Esophagus muscularis mucosa (tissue), 4 donors: ENCODE measurements at regions not wholly inside any gene's neighbourhood (a gene's known extent, or its start where the extent isn't known, plus 50 kb on each side); places are given as distances from the start of the nearest gene placed in this dataset.

ENCODE experiments used
- DNase-seq: peaks from one replicate; pipeline ENCODE4 v3.0.0-alpha.2; 2017; ENCODE audit errors: extremely low spot score
- H3K27ac ChIP-seq, 4 donors: fragments of 200-600 bp; sonication (generic); replicated peaks in 1 of 4; 1 replicate in 3 of 4; 2 replicates in 1 of 4; pipeline ENCODE4 v1.5.1; 2016 to 2019; ENCODE audit warnings: mild to moderate bottlenecking in 1 of 4
- H3K27me3 ChIP-seq, 4 donors: fragments of 200-600 bp; sonication (generic); one replicate each; pipeline versions ENCODE4 v1.5.1 to v1.6.0; 2016 to 2019
- H3K36me3 ChIP-seq, 4 donors: fragments of 200-600 bp; sonication (generic); one replicate each; pipeline ENCODE4 v1.5.1; 2016 to 2019
- H3K4me1 ChIP-seq, 4 donors: fragments of 200-600 bp; sonication (generic); one replicate each; pipeline ENCODE4 v1.5.1; 2016 to 2019
- H3K4me3 ChIP-seq, 4 donors: fragments of 200-600 bp; sonication (generic); 1 replicate in 2 of 4; 2 replicates in 2 of 4; pipeline ENCODE4 v1.5.1; 2016 to 2019; ENCODE audit warnings: mild to moderate bottlenecking in 4 of 4, moderate library complexity in 1 of 4
- H3K9me3 ChIP-seq, 4 donors: fragments of 200-600 bp; sonication (generic); 1 replicate in 3 of 4; 2 replicates in 1 of 4; pipeline ENCODE4 v1.5.1; 2016 to 2019
- EP300 ChIP-seq: sonication (generic); formaldehyde crosslinking; IDR thresholded peaks from one replicate; pipeline ENCODE4 v1.6.1; 2017; ENCODE audit warnings: antibody characterized with exemption
- POLR2A ChIP-seq: fragments of 450-650 bp; IDR thresholded peaks from one replicate; pipeline ENCODE4 v1.6.1; 2017; ENCODE audit warnings: antibody characterized with exemption, moderate library complexity, mild to moderate bottlenecking, low read depth
- POLR2AphosphoS5 ChIP-seq, 2 donors: sonication (generic); formaldehyde crosslinking; IDR thresholded peaks; one replicate each; pipeline ENCODE4 v1.6.1; 2017; ENCODE audit warnings: antibody characterized with exemption in 2 of 2
- WGBS: methylation state at CpG from one replicate; pipeline ENCODE4 v1.1.5; 2018; 5-methylcytosine and 5-hydroxymethylcytosine counted together
- intact Hi-C: fragments of 100-400 bp; cut with DNase I; formaldehyde crosslinking; loops from one replicate; pipeline ENCODE4 v1.15.1; 2023
- TF ChIP-seq, protein P1 (sequence below), 3 experiments: fragments of 200-600 bp in 2 of 3; fragments of 450-650 bp in 1 of 3; sonication (generic) in 2 of 3; IDR thresholded peaks; one replicate each; pipeline ENCODE4 v1.5.1; 2017 to 2019; ENCODE audit warnings: antibody characterized with exemption in 3 of 3, mild to moderate bottlenecking in 2 of 3, moderate library complexity in 1 of 3

DNA sequence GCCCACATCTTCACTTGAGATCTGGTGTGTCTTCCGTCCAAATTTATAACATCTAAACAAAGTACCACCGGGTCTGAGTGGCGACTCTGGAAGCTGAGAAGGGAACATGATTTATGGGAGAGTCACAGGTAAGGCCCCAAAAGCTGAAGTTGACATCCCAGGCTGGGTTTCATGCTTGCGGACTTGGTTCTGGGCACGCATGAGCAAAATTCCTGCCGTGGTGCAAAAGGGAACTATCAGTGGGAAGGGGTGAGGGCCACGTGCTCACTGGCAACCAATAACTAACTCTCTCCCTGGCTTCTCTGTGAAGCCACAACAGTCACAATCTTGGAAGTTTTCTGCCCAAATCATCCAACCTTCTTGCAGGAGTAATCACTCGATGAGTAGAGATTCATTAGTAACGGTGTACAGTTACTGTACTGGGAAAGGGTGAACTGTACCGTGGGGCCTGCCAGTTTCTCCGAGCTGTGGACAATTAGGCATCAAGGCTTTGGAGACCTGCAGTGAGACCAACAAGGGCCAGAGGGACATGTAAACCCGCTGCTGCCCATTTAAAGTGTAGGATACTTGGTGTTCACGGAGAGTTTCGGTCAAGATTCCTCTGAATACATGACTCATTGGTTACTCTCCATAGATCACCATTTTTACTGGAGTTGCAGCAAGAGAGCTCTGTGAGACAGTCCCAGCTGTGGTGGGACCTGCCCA, 69.4 kb upstream of the ASB18 start:
- Histone ChIP-seq H3K27me3 (no peaks in the 10 kb centered on the region), H3K4me3 (no peak overlapping the region), H3K27ac (peak overlapping the region; percentile 65 to 75 (median 68)), H3K9me3 (no peaks in the 10 kb centered on the region), H3K4me1 (peaks cover 0 to 32% (median 22%) of the 10 kb centered on the region in 4 donors), H3K36me3 (no peaks in the 10 kb centered on the region)
- peak; percentile 83 for DNase-seq
- intact Hi-C loops = no loop called here
- WGBS = 94% methylated on average over 14 of the region's 14 CpGs
- TF ChIP-seq, protein P1, sequence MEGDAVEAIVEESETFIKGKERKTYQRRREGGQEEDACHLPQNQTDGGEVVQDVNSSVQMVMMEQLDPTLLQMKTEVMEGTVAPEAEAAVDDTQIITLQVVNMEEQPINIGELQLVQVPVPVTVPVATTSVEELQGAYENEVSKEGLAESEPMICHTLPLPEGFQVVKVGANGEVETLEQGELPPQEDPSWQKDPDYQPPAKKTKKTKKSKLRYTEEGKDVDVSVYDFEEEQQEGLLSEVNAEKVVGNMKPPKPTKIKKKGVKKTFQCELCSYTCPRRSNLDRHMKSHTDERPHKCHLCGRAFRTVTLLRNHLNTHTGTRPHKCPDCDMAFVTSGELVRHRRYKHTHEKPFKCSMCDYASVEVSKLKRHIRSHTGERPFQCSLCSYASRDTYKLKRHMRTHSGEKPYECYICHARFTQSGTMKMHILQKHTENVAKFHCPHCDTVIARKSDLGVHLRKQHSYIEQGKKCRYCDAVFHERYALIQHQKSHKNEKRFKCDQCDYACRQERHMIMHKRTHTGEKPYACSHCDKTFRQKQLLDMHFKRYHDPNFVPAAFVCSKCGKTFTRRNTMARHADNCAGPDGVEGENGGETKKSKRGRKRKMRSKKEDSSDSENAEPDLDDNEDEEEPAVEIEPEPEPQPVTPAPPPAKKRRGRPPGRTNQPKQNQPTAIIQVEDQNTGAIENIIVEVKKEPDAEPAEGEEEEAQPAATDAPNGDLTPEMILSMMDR (IDR thresholded peaks at IDR 0.05) = no peak
- TF ChIP-seq POLR2A (no peak), EP300 (no peak), POLR2AphosphoS5 (IDR thresholded peaks at IDR 0.05) (no peak)

DNA sequence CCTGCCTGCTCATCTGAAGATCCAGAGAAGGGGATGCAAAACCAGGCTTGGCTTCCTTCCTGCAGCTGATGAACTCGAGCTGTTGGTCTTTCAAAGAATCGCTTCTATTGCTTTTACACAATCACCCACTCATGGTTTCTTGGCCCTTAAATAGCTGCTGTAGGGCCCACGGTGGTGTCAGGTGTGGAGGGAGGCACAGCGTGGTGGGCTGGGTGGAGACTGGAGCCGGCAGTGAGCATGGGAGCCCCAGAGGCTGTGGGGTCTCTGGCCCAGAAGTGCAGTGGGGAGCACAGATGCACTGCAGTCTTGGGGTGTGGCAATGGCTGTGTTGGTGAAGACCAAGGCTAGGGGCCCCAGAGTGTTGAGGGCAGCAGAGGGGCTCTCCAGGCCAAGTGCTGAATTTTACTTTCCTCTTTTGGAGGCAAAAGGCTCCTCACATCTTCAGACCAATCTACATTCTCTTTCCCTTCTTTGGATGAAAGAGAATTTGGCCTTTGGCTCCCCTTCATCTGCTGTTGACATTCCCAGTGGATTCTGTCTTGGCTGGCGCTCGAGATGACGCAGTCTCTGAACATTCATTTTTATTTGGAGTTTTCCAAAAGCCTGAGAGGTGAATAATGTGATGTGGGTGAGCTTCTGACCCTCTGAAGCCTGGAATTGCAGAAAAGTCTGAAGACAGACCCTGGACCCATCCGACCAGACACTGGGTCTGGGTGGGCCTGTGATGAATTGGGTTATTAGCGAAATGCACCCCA, 70.1 kb upstream of the ASB18 start:
- no peaks in the 10 kb centered on the region for H3K36me3 ChIP-seq
- no peak overlapping the region for H3K4me3 ChIP-seq
- no peaks in the 10 kb centered on the region for H3K9me3 ChIP-seq
- H3K27ac ChIP-seq = peak overlapping the region; percentile 65 to 75 (median 68)
- 51% methylated on average over 10 of the region's 10 CpGs for WGBS
- no peaks in the 10 kb centered on the region for H3K27me3 ChIP-seq
- DNase-seq = peak; percentile 91
- intact Hi-C loops = no loop called here
- H3K4me1 ChIP-seq = peaks cover 0 to 37% (median 27%) of the 10 kb centered on the region in 4 donors
- no peak for TF ChIP-seq EP300
- no peak for TF ChIP-seq POLR2A
- TF ChIP-seq, protein P1 (IDR thresholded peaks at IDR 0.05) = no peak
- TF ChIP-seq POLR2AphosphoS5 (IDR thresholded peaks at IDR 0.05) = peak in 1 of 2 donors; percentile 46

DNA sequence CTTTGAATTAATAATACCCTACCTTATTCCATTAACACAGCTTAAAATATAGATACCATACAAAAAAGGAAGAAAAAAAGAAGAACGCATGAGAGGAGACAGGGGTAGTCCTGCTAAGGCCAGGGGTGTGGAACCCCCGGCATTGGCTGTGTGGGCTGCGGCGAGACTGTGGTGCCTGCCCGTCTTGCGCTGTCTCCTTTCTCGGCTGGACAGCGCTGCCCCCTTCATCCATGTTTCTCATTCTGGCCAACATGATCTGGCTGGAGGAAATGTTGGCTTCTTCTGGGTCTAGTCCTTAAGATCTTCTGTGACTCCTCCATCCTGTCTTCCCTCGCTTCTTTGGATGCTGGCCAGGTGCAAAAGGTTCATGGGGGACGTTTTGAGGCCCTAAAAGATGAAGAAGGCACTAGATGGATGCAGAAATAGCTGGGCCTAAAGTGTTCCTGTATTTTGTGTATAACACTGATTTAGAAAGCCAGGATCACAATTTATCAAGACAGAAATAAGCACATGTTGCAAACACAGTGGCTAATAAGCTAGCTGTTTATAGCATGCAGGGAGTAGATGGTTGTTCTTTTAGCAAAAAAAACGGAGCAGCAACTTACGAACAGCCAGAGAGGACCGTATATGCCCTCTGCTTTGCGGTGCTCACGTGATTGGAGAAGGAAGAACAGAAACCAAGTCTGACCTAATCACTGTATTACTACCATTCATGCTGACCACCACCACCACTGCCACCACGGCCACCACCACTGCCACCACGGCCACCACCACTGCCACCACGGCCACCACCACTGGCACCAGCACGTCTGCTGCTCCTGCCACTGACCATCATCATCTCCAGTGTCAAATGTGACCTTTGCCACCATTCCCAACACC, 71.7 kb upstream of the ASB18 start:
- TF ChIP-seq EP300 (no peak), POLR2A (no peak), POLR2AphosphoS5 (IDR thresholded peaks at IDR 0.05) (no peak)
- TF ChIP-seq, protein P1 (IDR thresholded peaks at IDR 0.05) = no peak
- Histone ChIP-seq H3K27ac (peak overlapping the region in 3 of 4 donors; percentile 35 to 75 (median 71)), H3K4me1 (peaks cover 0 to 37% (median 27%) of the 10 kb centered on the region in 4 donors), H3K36me3 (no peaks in the 10 kb centered on the region), H3K27me3 (no peaks in the 10 kb centered on the region), H3K4me3 (no peak overlapping the region), H3K9me3 (no peaks in the 10 kb centered on the region)
- peak; percentile 78 for DNase-seq
- intact Hi-C loops = no loop called here
- 86% methylated on average over 19 of the region's 19 CpGs for WGBS

DNA sequence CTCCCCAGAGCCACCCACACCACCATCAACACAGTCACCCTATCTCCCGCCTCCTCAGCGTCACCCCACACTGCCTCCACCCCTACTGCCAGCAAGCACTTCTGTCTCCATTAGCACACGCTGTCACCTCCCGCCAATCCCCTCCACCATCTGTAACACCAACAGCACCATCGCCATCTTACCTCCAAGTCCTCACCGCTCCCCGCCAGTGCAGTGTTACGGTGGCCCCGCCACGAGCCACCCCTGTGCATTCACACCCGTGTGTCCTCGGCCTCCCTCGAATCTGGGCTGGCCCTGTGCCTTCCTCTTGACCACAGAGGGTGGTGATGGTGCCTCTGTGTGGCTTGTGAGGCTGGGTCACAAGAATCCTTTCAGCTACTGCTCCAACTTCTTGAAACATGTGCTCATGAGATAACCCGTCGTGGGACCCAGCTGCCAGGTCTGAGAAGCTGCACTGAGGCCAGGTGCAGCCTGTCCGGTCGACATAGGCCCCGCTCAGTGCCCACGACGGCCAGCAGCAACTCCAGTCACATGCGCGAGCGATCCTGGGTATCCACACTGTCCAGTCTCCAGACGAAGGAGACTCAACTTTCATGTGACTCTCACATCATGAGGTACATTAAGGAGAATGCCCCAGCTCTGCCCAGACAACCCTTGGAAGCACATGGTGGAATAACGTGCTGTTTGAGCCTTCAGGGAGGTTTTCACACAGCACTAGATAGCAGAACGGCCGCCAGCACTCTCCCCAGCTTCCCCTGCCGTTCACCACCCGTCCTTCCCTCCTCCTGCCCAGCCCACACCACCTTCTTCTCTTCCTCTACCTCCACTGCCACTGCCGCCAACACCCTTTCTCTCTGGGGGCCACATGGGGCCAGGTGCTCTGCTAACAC, 72.6 kb upstream of the ASB18 start:
- intact Hi-C loops = no loop called here
- H3K36me3 ChIP-seq = no peaks in the 10 kb centered on the region
- H3K27me3 ChIP-seq = no peaks in the 10 kb centered on the region
- 93% methylated on average over 30 of the region's 30 CpGs for WGBS
- peak overlapping the region in 3 of 4 donors; percentile 35 to 75 (median 71) for H3K27ac ChIP-seq
- no peak overlapping the region for H3K4me3 ChIP-seq
- peaks cover 0 to 37% (median 27%) of the 10 kb centered on the region in 4 donors for H3K4me1 ChIP-seq
- TF ChIP-seq EP300 = no peak
- no peak for TF ChIP-seq POLR2AphosphoS5 (IDR thresholded peaks at IDR 0.05)
- TF ChIP-seq, protein P1 (IDR thresholded peaks at IDR 0.05) = no peak
- TF ChIP-seq POLR2A = no peak
- no peaks in the 10 kb centered on the region for H3K9me3 ChIP-seq
- peak; percentile 89 for DNase-seq
